K562 (cell line): ENCODE measurements at regions not wholly inside any gene's neighbourhood (a gene's known extent, or its start where the extent isn't known, plus 50 kb on each side); places are given as distances from the start of the nearest gene placed in this dataset.

Source experiments
- ETV6 ChIP-seq, 3 experiments: fragments of 150-350 bp in 1 of 3; sonication (generic) in 1 of 3; formaldehyde crosslinking in 1 of 3; IDR thresholded peaks; 2 replicates each; pipeline versions ENCODE4 v1.6.1 to v1.8.0; 2014 to 2022; ENCODE audit warnings: borderline replicate concordance in 2 of 3, low read depth in 2 of 3, antibody characterized with exemption in 1 of 3, low read length in 1 of 3, mild to moderate bottlenecking in 1 of 3, missing genetic modification reagents in 1 of 3
- SAFB2 ChIP-seq: fragments of 200-400 bp; formaldehyde crosslinking; IDR thresholded peaks from 2 replicates; pipeline ENCODE4 v1.6.1; 2018; ENCODE audit warnings: borderline replicate concordance, low read length, low read depth, moderate library complexity; ENCODE audit not compliant: severe bottlenecking
- SIX5 ChIP-seq, 2 experiments: IDR thresholded peaks; 2 replicates each; pipeline ENCODE4 v1.6.1; 2011; ENCODE audit warnings: low read length in 2 of 2, borderline replicate concordance in 1 of 2, low read depth in 1 of 2, mild to moderate bottlenecking in 1 of 2, moderate library complexity in 1 of 2; ENCODE audit not compliant: insufficient read depth in 1 of 2
- ZBED1 ChIP-seq: IDR thresholded peaks from 2 replicates; pipeline ENCODE4 v1.6.1; 2014
- TF ChIP-seq, protein P1 (sequence below): sonication (generic); formaldehyde crosslinking; IDR thresholded peaks from 2 replicates; pipeline ENCODE4 v1.8.1; 2023; ENCODE audit warnings: mild to moderate bottlenecking, missing genetic modification reagents
- TF ChIP-seq, protein P2 (sequence below): sonication (generic); formaldehyde crosslinking; IDR thresholded peaks from 2 replicates; pipeline ENCODE4 v1.8.0; 2022; ENCODE audit warnings: mild to moderate bottlenecking, missing genetic modification reagents
- TF ChIP-seq, protein P3 (sequence below): sonication (generic); formaldehyde crosslinking; IDR thresholded peaks from 2 replicates; pipeline ENCODE4 v1.8.1; 2023; ENCODE audit warnings: mild to moderate bottlenecking, missing genetic modification reagents
- TF ChIP-seq, protein P4 (sequence below): sonication (generic); formaldehyde crosslinking; IDR thresholded peaks from 2 replicates; pipeline ENCODE4 v1.8.0; 2022; ENCODE audit warnings: missing genetic modification reagents, mild to moderate bottlenecking, borderline replicate concordance
- TF ChIP-seq, protein P5 (sequence below): sonication (generic); formaldehyde crosslinking; IDR thresholded peaks from 2 replicates; pipeline ENCODE4 v1.8.1; 2022; ENCODE audit warnings: missing genetic modification reagents

DNA sequence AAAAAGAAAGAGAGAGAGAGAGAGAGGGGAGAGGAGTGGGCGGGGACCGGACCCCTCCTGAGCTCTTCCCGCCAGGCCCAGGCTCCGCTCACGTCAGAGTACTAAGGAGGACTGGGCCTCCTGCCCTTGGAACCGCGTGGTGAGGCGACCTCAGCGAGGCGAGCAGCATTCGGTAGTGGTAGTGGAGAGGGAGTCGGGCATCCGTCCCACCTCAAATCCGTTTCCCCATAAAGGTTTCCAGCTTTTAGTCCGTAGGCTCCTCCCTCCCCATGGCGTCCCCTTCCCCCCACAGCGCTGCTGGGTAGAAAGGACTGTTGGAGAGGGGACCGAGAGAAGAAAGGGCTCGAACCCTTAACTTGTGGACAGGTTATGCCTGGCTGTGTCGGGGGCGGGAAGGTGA, 124.4 kb upstream of the BARHL2 start:
- TF ChIP-seq, protein P1, sequence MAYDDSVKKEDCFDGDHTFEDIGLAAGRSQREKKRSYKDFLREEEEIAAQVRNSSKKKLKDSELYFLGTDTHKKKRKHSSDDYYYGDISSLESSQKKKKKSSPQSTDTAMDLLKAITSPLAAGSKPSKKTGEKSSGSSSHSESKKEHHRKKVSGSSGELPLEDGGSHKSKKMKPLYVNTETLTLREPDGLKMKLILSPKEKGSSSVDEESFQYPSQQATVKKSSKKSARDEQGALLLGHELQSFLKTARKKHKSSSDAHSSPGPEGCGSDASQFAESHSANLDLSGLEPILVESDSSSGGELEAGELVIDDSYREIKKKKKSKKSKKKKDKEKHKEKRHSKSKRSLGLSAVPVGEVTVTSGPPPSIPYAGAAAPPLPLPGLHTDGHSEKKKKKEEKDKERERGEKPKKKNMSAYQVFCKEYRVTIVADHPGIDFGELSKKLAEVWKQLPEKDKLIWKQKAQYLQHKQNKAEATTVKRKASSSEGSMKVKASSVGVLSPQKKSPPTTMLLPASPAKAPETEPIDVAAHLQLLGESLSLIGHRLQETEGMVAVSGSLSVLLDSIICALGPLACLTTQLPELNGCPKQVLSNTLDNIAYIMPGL = no peak
- TF ChIP-seq ZBED1 (no peak), SAFB2 (no peak), SIX5 (IDR thresholded peaks at IDR 0.05; ENCODE audit: borderline replicate concordance in 1 of 2, insufficient read depth in 1 of 2, low read depth in 1 of 2, low read length in 2 of 2) (no peak), ETV6 (IDR thresholded peaks at IDR 0.05; ENCODE audit: borderline replicate concordance in 1 of 2, low read depth in 2 of 2, low read length in 1 of 2) (no peak), ETV6 (CRISPR knock-in tag; IDR thresholded peaks at IDR 0.05; ENCODE audit: borderline replicate concordance) (no peak)
- TF ChIP-seq, protein P2, sequence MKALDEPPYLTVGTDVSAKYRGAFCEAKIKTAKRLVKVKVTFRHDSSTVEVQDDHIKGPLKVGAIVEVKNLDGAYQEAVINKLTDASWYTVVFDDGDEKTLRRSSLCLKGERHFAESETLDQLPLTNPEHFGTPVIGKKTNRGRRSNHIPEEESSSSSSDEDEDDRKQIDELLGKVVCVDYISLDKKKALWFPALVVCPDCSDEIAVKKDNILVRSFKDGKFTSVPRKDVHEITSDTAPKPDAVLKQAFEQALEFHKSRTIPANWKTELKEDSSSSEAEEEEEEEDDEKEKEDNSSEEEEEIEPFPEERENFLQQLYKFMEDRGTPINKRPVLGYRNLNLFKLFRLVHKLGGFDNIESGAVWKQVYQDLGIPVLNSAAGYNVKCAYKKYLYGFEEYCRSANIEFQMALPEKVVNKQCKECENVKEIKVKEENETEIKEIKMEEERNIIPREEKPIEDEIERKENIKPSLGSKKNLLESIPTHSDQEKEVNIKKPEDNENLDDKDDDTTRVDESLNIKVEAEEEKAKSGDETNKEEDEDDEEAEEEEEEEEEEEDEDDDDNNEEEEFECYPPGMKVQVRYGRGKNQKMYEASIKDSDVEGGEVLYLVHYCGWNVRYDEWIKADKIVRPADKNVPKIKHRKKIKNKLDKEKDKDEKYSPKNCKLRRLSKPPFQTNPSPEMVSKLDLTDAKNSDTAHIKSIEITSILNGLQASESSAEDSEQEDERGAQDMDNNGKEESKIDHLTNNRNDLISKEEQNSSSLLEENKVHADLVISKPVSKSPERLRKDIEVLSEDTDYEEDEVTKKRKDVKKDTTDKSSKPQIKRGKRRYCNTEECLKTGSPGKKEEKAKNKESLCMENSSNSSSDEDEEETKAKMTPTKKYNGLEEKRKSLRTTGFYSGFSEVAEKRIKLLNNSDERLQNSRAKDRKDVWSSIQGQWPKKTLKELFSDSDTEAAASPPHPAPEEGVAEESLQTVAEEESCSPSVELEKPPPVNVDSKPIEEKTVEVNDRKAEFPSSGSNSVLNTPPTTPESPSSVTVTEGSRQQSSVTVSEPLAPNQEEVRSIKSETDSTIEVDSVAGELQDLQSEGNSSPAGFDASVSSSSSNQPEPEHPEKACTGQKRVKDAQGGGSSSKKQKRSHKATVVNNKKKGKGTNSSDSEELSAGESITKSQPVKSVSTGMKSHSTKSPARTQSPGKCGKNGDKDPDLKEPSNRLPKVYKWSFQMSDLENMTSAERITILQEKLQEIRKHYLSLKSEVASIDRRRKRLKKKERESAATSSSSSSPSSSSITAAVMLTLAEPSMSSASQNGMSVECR (CRISPR knock-in tag) = no peak
- TF ChIP-seq, protein P3, sequence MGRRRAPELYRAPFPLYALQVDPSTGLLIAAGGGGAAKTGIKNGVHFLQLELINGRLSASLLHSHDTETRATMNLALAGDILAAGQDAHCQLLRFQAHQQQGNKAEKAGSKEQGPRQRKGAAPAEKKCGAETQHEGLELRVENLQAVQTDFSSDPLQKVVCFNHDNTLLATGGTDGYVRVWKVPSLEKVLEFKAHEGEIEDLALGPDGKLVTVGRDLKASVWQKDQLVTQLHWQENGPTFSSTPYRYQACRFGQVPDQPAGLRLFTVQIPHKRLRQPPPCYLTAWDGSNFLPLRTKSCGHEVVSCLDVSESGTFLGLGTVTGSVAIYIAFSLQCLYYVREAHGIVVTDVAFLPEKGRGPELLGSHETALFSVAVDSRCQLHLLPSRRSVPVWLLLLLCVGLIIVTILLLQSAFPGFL (CRISPR knock-in tag) = no peak
- TF ChIP-seq, protein P4, sequence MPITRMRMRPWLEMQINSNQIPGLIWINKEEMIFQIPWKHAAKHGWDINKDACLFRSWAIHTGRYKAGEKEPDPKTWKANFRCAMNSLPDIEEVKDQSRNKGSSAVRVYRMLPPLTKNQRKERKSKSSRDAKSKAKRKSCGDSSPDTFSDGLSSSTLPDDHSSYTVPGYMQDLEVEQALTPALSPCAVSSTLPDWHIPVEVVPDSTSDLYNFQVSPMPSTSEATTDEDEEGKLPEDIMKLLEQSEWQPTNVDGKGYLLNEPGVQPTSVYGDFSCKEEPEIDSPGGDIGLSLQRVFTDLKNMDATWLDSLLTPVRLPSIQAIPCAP (CRISPR knock-in tag) = no peak
- TF ChIP-seq, protein P5, sequence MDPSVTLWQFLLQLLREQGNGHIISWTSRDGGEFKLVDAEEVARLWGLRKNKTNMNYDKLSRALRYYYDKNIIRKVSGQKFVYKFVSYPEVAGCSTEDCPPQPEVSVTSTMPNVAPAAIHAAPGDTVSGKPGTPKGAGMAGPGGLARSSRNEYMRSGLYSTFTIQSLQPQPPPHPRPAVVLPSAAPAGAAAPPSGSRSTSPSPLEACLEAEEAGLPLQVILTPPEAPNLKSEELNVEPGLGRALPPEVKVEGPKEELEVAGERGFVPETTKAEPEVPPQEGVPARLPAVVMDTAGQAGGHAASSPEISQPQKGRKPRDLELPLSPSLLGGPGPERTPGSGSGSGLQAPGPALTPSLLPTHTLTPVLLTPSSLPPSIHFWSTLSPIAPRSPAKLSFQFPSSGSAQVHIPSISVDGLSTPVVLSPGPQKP (CRISPR knock-in tag) = no peak
